Uterus (tissue), 2 donors: ENCODE measurements at regions not wholly inside any gene's neighbourhood (a gene's known extent, or its start where the extent isn't known, plus 50 kb on each side); places are given as distances from the start of the nearest gene placed in this dataset.

ENCODE experiments used
- POLR2A ChIP-seq, 2 donors: fragments of 450-650 bp; IDR thresholded peaks; one replicate each; pipeline ENCODE4 v1.6.1; 2016; ENCODE audit warnings: antibody characterized with exemption in 2 of 2, mild to moderate bottlenecking in 1 of 2, moderate library complexity in 1 of 2
- TF ChIP-seq, protein P1 (sequence below), 4 experiments: fragments of 200-600 bp in 2 of 4; fragments of 450-650 bp in 2 of 4; sonication (generic) in 2 of 4; IDR thresholded peaks; one replicate each; pipeline ENCODE4 v1.5.1; 2016 to 2019; ENCODE audit warnings: antibody characterized with exemption in 4 of 4, mild to moderate bottlenecking in 2 of 4, moderate library complexity in 1 of 4

- TF ChIP-seq, protein P1, sequence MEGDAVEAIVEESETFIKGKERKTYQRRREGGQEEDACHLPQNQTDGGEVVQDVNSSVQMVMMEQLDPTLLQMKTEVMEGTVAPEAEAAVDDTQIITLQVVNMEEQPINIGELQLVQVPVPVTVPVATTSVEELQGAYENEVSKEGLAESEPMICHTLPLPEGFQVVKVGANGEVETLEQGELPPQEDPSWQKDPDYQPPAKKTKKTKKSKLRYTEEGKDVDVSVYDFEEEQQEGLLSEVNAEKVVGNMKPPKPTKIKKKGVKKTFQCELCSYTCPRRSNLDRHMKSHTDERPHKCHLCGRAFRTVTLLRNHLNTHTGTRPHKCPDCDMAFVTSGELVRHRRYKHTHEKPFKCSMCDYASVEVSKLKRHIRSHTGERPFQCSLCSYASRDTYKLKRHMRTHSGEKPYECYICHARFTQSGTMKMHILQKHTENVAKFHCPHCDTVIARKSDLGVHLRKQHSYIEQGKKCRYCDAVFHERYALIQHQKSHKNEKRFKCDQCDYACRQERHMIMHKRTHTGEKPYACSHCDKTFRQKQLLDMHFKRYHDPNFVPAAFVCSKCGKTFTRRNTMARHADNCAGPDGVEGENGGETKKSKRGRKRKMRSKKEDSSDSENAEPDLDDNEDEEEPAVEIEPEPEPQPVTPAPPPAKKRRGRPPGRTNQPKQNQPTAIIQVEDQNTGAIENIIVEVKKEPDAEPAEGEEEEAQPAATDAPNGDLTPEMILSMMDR (IDR thresholded peaks at IDR 0.05) = no peak
- TF ChIP-seq POLR2A (IDR thresholded peaks at IDR 0.05) = no peak
These were observed 333.8 kb upstream of the PTBP2 start for GRCh38 chr1:96387785-96388184.
